ENCODE measurements at regions not wholly inside any gene's neighbourhood (a gene's known extent, or its start where the extent isn't known, plus 50 kb on each side); places are given as distances from the start of the nearest gene placed in this dataset.

- H3K27ac ChIP-seq: no peak overlapping the region
- H3K9me3 ChIP-seq: no peaks in the 10 kb centered on the region
- H3K4me1 ChIP-seq (replicated peaks): no peaks in the 10 kb centered on the region
- no peaks in the 10 kb centered on the region for H3K27me3 ChIP-seq (replicated peaks; ENCODE audit: insufficient read depth)
- no peak overlapping the region for H3K4me3 ChIP-seq
- no peak for TF ChIP-seq POLR2AphosphoS5 (IDR thresholded peaks at IDR 0.05)
- TF ChIP-seq, protein P1, sequence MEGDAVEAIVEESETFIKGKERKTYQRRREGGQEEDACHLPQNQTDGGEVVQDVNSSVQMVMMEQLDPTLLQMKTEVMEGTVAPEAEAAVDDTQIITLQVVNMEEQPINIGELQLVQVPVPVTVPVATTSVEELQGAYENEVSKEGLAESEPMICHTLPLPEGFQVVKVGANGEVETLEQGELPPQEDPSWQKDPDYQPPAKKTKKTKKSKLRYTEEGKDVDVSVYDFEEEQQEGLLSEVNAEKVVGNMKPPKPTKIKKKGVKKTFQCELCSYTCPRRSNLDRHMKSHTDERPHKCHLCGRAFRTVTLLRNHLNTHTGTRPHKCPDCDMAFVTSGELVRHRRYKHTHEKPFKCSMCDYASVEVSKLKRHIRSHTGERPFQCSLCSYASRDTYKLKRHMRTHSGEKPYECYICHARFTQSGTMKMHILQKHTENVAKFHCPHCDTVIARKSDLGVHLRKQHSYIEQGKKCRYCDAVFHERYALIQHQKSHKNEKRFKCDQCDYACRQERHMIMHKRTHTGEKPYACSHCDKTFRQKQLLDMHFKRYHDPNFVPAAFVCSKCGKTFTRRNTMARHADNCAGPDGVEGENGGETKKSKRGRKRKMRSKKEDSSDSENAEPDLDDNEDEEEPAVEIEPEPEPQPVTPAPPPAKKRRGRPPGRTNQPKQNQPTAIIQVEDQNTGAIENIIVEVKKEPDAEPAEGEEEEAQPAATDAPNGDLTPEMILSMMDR (IDR thresholded peaks at IDR 0.05): no peak
- no peak for TF ChIP-seq POLR2A (IDR thresholded peaks at IDR 0.05)
- intact Hi-C loops (cut with DNase I): no loop called here
- DNase-seq (ENCODE audit: low spot score): no peak
- no peaks in the 10 kb centered on the region for H3K36me3 ChIP-seq
Observed at GRCh38 chr9:99537996-99538395, 283.7 kb upstream of the NR4A3 start.

DNA sequence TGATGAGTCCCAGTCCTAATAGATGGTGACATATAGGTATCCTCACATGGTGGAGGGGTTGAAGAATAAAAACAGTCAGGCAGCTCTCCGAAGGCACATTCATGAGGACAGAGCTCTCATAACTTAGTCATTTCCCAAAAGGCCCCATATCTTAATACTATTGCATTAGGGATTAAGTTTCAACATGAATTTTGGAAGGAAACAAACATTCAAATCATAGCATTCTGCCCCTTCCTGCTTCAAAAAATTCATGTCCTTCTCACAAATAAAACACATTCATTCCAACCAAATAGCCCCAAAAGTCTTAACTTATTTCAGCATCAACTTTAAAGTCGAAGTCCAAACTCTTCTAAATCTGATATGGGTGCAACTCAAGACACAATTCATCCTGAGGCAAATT is 277.2 kb upstream of the NR4A3 start:
- no peaks in the 10 kb centered on the region for H3K36me3 ChIP-seq
- TF ChIP-seq POLR2A (IDR thresholded peaks at IDR 0.05): no peak
- TF ChIP-seq POLR2AphosphoS5 (IDR thresholded peaks at IDR 0.05): no peak
- TF ChIP-seq, protein P1 (IDR thresholded peaks at IDR 0.05): no peak
- H3K4me3 ChIP-seq: no peak overlapping the region
- H3K27me3 ChIP-seq (replicated peaks; ENCODE audit: insufficient read depth): no peaks in the 10 kb centered on the region
- H3K4me1 ChIP-seq (replicated peaks): no peaks in the 10 kb centered on the region
- DNase-seq (ENCODE audit: low spot score): no peak
- intact Hi-C loops (cut with DNase I): no loop called here
- H3K27ac ChIP-seq: no peak overlapping the region
- no peaks in the 10 kb centered on the region for H3K9me3 ChIP-seq
- 69% methylated on average over 2 of the region's 2 CpGs for WGBS

DNA sequence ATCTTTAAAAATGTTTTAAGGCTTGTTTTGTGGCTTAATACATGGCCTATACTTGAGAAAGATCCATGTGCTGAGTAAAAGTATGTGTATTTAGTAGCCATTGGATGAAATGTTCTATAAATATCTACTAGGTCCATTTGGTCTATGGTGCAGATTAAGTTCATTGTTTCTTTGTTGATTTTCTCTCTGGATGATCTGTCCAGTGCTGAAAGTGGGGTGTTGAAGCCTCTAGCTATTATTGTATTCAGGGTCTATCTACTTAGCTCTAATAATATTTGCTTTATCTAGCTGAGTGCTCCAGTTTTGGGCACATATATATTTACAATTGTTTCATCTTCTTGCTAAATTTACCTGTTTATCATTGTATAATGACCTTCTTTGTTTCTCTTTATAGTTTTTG is 272.2 kb upstream of the NR4A3 start:
- TF ChIP-seq, protein P1 (IDR thresholded peaks at IDR 0.05): no peak
- TF ChIP-seq POLR2A (IDR thresholded peaks at IDR 0.05) (no peak), POLR2AphosphoS5 (IDR thresholded peaks at IDR 0.05) (no peak)
- Histone ChIP-seq H3K27ac (no peak overlapping the region), H3K27me3 (replicated peaks; ENCODE audit: insufficient read depth) (no peaks in the 10 kb centered on the region), H3K4me1 (replicated peaks) (no peaks in the 10 kb centered on the region), H3K4me3 (no peak overlapping the region), H3K9me3 (no peaks in the 10 kb centered on the region), H3K36me3 (no peaks in the 10 kb centered on the region)
- intact Hi-C loops (cut with DNase I): no loop called here
- DNase-seq (ENCODE audit: low spot score): no peak

- Histone ChIP-seq H3K4me1 (replicated peaks) (no peaks in the 10 kb centered on the region), H3K27ac (no peak overlapping the region), H3K27me3 (replicated peaks; ENCODE audit: insufficient read depth) (no peaks in the 10 kb centered on the region), H3K4me3 (no peak overlapping the region), H3K36me3 (no peaks in the 10 kb centered on the region), H3K9me3 (no peaks in the 10 kb centered on the region)
- TF ChIP-seq POLR2A (IDR thresholded peaks at IDR 0.05) (no peak), POLR2AphosphoS5 (IDR thresholded peaks at IDR 0.05) (no peak)
- TF ChIP-seq, protein P1 (IDR thresholded peaks at IDR 0.05): no peak
- intact Hi-C loops (cut with DNase I): no loop called here
- no peak for DNase-seq (ENCODE audit: low spot score)
- WGBS: 29% methylated on average over 4 of the region's 4 CpGs
Observed at GRCh38 chr9:99555792-99556191, 265.9 kb upstream of the NR4A3 start.

DNA sequence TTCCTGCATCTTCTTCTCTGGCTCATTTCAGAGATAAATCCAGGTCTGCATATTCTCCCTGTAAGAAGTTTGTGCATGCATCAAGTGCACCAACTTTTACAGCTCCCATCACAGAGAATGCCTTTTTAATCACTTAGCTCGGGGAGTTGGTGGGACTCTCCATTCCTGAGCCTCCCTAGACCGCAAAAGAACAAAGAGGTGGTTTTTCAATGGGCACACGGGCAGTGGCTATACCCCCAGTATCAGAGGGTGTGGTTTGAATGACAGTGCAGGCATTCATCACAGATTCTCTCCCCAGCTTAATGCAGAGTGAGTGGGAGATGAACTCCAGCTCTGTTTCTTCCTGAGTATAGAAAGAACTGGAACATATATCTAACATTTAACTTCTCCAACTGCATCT is 264.7 kb upstream of the NR4A3 start:
- no peak for DNase-seq (ENCODE audit: low spot score)
- H3K4me1 ChIP-seq (replicated peaks): no peaks in the 10 kb centered on the region
- no peaks in the 10 kb centered on the region for H3K27me3 ChIP-seq (replicated peaks; ENCODE audit: insufficient read depth)
- H3K4me3 ChIP-seq: no peak overlapping the region
- TF ChIP-seq, protein P1 (IDR thresholded peaks at IDR 0.05): no peak
- no peak for TF ChIP-seq POLR2AphosphoS5 (IDR thresholded peaks at IDR 0.05)
- H3K36me3 ChIP-seq: no peaks in the 10 kb centered on the region
- H3K27ac ChIP-seq: no peak overlapping the region
- 58% methylated on average over 3 of the region's 3 CpGs for WGBS
- intact Hi-C loops (cut with DNase I): no loop called here
- H3K9me3 ChIP-seq: no peaks in the 10 kb centered on the region
